NCI-H524 (cell line): ENCODE measurements at regions not wholly inside any gene's neighbourhood (a gene's known extent, or its start where the extent isn't known, plus 50 kb on each side); places are given as distances from the start of the nearest gene placed in this dataset.

ENCODE experiments used
- DNase-seq, 2 experiments: peaks; one replicate each; lab custom pipeline; 2025; lab: John Stamatoyannopoulos, UW

- DNase-seq: no peak
These were observed 1600.8 kb downstream of the ARAP2 start for GRCh38 chr4:34643476-34643875.

GRCh38 chr4:34644579-34645115 lies 1599.7 kb downstream of the ARAP2 start:
- no peak for DNase-seq

- DNase-seq: no peak
These were observed 1594.6 kb downstream of the ARAP2 start for GRCh38 chr4:34649716-34650115.

DNA sequence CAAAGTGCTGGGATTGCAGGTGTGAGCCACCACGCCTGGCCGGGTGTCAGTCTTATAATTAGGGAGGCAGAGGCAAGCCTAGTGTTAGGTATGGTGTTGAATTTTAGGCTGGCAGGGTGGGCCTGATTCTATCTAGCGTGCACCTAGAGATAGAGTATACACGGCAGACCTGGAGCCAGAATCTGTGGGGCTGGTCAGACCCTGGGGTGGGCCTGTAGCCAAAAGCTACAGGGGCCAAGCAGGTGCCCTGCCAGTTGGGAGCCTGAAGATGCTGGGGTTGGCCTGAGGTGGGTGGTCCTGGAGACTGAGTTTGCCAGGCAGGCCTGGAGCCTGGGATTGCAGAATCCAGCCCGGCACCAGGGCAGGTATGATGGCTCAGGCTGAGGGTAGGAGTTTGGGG lies 1580.3 kb downstream of the ARAP2 start:
- no peak for DNase-seq

GRCh38 chr4:34676400-34676799 lies 1567.9 kb downstream of the ARAP2 start:
- no peak for DNase-seq

GRCh38 chr4:34678431-34678830 lies 1565.9 kb downstream of the ARAP2 start:
- no peak for DNase-seq

- DNase-seq: no peak
These were observed 1565.1 kb downstream of the ARAP2 start for GRCh38 chr4:34679228-34679627.

GRCh38 chr4:34709564-34709963 lies 1534.8 kb downstream of the ARAP2 start:
- DNase-seq: no peak

- DNase-seq: no peak
These were observed 1525.6 kb downstream of the ARAP2 start for GRCh38 chr4:34718576-34719245.

DNA sequence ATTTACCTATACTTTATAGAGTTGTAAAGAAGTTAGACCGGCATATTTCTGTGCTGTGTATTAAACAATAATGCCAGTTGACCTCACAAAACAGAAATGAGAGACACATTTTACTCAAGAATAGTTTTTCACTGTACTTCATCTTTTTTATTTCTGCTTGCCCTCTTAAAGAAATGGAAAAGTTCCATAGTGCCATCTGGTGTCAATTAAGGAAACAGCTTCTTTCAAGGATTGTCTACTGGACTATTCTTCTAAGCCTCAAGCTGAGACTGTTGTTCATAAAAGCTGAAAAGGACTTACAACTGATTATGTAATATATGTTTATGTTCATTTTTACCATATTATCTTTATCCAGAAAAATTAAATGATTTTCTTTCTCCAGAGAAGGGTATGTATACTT lies 1523.7 kb downstream of the ARAP2 start:
- peak; percentile 4 to 64 for DNase-seq

DNA sequence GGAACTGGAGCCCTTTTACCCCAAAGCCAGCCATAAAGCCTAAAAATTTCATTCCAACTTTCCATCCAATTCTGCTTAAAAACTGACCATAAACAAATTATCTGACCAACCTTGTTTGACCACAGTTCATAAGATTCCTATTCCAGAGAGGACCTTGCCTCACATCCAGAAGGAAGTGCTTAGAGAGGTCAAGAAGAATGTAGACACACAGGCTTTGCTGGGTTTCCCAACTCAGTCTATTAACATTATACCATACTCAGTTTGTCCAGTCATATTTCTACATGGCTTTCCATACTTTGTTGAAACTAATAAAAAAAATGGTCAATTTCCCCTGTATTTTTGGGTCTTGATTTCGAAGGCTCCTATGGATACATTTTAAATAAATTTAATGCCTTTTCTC lies 1522.5 kb downstream of the ARAP2 start:
- no peak for DNase-seq

DNA sequence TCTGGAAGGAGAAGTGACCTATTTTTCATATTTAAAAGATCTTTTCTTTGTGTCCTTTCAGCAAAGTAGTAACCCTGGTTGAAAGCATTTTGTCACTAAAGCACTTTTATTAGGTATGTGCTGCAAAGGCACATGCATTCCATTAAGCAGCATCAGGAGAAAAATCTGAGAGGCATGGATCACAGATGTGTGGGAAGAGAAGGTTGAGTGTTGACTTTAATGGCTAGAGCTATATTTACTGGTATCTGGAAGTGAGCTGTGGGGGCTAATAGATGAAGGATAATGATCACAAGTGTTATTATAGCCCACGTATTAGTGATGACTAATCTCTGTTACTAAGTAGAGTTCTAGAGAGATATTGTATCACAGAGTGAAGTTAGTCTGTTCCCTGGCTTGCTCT lies 1520.7 kb downstream of the ARAP2 start:
- DNase-seq: peak in 1 of 2 experiments; percentile 7

- DNase-seq: no peak
These were observed 1519.8 kb downstream of the ARAP2 start for GRCh38 chr4:34724491-34724890.

DNA sequence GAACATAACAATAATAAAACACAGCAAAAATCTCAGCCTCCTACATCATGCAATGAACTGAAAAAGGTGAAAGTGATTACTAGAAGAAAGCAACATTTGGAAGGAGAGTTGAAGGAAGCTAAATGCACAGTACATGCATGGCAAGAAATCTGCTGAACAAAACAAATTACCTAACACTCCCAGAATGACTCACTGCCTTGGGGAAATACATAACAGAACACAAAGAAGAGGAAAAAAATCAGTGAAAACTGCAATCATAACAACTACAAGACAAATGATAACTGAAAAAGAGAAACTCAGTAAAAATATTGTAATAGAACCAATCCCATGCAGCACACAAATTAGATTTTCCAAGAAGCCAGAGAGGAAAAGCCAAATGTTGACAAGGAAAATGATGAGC lies 1513.2 kb downstream of the ARAP2 start:
- DNase-seq: no peak

DNA sequence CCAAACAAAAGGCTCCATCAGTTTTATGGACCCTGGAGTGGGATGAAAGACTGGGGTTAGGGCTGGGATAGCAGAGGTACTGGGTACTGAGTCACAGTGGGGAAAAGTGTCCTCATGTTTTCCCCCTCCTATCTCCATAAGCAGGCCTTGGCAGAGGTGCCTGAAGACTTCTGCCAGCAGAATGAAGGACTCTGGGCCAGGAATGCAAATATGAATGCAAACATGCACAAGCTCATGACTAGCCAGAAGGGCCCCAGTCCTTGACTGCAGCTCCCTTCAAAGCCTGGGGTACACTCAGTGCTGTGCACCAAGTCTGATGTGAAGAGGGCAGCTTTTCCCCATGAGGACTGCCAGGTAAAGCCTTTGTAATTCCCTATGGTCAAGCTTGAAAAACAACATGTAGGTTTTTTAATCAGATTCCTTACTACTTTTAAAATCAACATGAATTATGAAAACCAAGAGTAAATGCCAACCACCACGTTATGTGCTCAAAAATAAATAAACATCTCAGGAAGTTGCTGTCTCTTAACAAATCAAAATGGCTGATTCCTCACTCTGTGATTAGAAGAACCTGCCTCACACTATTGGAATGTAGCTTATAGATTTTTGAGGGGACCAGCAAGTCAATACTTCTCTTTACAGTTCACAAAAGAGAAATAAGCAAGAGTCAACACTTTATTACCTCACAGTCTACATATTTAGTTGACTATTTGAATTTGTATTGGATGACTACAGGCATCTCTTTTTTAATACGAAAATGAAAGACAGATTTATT lies 1512.0 kb downstream of the ARAP2 start:
- no peak for DNase-seq

DNA sequence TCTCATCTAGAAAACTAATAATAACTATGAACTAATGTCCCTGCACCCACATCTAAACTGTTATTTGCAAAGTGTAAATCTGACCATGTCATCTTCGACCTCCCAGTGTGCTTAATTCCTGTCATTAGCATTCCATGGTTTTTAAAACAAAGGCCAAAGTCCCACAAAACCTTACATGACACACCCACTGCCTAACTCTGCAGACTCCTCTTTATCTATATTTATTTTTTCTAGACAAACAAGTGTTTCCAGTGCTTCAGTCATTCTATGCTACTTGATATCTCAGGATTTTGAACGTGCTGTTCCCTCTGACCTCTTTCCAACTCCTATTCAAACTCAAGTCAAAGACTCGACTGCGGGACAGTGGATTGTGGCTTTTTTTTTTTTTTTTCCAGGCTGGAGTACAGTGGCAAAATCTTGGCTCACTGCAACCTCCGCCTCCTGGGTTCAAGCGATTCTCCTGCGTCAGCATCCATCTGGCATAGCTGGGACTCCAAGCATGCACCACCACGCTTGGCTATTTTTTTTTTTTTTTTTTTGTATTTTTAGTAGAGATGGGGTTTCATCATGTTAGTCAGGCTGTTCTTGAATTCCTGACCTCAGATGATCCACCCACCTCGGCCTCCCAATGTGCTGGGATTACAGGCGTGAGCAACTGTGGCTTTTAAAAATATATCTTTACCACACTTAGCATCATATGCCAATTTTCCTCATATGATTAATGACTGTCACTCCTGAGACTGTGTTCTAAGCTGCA lies 1511.0 kb downstream of the ARAP2 start:
- DNase-seq: no peak

- DNase-seq: peak in 1 of 2 experiments; percentile 5
These were observed 1477.4 kb downstream of the ARAP2 start for GRCh38 chr4:34766935-34767334.

- DNase-seq: no peak
These were observed 1476.9 kb downstream of the ARAP2 start for GRCh38 chr4:34767407-34767806.

GRCh38 chr4:34771632-34772031 lies 1472.7 kb downstream of the ARAP2 start:
- no peak for DNase-seq

DNA sequence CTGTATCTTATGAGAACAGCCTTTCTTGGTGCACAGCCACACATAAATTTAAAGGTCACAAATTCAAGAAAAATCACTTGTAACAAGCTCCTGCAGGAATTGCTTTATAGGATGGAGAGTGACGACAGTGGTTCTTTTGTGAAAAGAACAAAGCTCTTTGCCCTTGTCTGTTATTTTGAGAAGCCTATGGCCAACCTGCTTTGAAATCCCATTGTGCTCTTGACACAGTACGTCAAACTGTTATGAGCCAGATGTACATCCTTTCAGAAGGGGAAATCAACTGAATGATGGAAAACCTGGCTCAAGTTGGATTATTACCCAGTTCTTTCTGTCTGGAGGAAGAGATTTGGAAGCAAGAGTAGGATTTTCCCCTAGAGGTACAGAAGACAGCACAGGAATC lies 1454.2 kb downstream of the ARAP2 start:
- no peak for DNase-seq

DNA sequence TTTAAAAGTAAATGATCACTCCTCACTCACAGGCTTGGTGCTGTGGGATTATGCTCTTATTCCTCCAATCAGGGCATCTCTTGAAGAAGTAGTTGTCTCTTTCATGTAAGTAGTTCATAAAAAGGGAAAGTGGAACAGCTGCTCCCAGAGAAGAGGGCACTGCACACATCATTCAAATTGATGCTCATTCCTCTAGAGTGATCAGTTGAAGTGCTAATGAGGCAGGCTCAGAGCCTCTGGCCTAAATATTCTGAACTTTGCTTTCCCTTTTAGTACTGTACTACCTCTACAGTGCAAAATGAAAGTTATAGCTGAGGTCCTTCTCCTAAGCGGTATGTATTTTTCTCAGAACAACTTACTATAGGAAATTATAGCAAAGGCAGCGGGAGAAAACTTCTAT lies 1453.1 kb downstream of the ARAP2 start:
- DNase-seq: peak; percentile 5 to 59

DNA sequence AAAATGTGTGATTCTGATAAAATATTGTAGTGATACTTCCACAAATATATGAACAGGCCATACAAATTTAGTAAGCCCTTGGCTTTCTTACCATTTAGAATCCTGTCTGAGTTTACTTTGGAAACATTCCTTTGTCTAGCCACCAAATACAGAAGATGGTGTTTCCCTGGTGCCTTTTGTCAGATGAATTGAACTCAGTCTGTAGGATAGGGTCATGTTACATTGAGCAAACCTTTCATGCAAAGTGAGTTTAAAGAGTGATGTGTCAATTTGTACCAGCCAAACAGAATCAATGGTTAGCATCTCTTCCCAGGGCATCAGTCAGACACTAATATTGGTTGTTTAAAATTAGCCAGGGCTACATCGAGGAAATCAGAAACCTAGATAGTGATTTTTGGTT lies 1443.4 kb downstream of the ARAP2 start:
- no peak for DNase-seq

- no peak for DNase-seq
These were observed 1430.0 kb downstream of the ARAP2 start for GRCh38 chr4:34814266-34814665.
